DMS153 treated with DMSO at 0.1 percent for 48 hours (cell line): ENCODE measurements at regions not wholly inside any gene's neighbourhood (a gene's known extent, or its start where the extent isn't known, plus 50 kb on each side); places are given as distances from the start of the nearest gene placed in this dataset.
"Not testable (repeated sequence)": the region's sequence is repeated elsewhere in the genome, so short reads cannot be mapped to it uniquely, and the experiment has no call there.

Experiments used
- DNase-seq: peaks from one replicate; lab custom pipeline; 2025; ENCODE audit not compliant: unreplicated experiment; lab: John Stamatoyannopoulos, UW

DNA sequence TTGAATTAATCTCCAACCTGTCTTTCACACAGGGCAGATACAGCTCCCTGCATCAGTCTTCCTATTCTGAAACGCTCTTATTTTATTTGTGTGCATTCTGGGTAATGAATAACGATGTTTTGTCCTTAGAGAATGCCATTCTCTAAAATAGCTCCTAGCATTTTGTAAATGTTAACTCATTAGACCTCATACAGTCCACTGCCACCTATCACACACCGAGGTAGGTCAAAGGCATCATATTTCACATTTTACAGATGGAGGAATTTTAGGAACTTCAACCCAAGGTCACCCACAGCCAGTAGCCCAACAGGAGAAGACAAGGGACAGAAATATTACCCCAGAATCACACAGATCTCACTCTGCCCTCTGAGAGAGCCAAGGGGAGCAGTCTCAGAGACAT, 455.4 kb upstream of the GYPC start:
- no peak for DNase-seq

DNA sequence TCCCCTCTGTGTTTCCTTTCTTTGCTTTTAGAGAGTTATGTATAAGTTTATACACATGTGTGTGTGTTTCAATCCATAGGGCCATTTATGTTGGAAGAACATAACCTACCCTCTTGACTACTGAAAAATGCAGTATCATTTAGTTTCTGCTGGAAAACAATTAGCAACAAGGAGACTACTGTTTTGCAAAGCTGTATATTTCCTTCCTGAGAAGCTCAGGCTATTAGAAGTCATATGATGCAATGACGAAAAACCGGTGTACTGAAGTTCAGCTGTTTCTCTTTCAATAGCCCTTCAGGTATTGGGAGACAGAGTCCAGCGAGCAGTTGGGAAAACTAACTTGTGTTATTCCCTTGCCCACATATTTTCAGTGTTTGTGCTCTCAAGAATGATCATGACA, 447.7 kb upstream of the GYPC start:
- DNase-seq, result no peak

DNA sequence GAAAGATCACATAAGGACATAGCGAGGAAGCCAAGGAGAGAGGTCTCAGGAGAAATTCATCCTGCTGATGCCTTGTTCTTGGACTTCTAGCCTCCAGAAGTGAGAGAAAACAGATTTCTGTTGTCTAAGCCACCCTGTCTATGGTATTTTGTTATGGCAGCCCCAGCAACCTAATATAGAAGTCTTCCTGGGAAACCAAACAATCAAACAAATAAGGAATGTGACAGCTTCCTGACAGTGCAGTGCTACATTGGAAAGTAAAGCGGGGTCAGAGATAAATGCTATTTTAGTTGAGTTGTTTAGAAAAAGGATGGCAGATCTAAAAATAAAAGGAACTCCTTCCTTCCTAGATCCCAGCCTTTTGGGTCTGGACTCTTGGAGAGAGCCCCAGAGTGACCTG, 443.2 kb upstream of the GYPC start:
- no peak for DNase-seq

DNA sequence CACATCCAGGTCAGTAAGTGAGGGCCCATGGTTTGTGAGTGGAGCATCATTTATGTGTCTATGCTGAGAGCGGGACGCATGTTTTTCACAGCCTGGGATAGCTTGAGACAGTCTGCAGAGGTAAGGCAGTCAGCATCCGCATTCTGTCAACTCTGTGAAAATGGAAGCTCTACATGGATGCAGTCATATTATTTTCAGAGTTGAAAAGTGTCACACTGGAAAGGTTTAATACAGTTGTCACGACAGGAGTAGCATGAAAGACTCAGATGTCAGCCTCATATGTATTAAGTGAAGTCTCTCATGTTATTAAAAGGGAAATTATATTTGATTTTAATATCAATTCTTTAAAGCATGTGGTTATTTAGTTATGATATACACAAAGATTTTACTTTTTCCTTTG, 436.9 kb upstream of the GYPC start:
- no peak for DNase-seq

DNA sequence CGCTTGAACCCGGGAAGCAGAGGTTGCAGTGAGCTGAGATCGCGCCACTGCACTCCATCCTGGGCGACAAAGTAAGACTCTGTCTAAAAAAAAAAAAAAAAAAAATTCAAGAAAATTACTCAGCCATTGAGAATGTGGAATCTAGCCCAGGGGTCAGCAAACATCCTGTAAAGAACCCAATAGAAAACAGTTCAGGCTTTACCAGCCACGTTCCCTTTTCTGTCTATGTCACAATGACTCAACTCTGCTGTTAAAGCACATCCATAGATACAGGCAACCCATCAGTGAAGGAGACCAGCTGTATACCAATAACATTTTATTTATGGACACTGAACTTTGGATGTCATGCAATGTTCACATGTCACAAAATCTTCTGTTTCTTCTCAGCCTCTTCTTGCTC, 435.6 kb upstream of the GYPC start:
- DNase-seq, result no peak

DNA sequence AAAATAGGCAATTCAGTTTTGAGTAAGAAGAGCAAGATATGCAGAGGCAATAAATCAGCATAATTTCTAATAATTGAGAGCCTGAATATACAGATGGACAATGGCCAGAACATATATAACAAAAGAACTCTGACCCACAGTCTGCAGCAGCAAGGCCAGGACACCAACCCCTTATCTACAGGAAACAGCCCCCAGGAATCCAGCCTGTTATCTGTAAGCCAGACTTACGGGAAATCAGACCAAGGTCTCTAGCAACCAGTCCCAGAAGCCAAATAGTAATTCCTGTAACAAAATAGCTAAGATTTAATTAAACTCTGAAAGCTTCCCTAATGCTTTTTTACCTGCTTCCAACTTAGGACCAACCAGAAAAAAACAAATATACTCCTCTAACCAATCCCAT, 434.5 kb upstream of the GYPC start:
- DNase-seq, result no peak

DNA sequence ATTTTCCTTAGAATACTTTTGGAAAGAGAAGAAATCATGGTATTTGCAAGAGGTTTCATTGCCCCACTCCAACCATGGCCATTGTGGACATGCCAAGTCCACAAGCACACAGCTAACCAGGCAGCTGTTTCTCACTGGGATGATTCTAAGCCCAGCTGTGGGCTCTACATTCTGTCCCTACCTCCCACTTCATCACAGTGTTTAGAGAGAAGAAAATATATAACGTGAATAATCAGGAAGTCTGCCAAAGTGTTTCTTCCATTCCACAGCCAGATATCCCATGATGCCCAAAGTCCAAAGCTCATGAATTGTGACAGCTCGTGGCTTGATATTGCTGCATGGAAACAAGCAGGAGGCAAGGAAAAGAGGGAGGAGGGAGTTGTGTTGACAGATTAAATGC, 433.7 kb upstream of the GYPC start:
- DNase-seq, result no peak

DNA sequence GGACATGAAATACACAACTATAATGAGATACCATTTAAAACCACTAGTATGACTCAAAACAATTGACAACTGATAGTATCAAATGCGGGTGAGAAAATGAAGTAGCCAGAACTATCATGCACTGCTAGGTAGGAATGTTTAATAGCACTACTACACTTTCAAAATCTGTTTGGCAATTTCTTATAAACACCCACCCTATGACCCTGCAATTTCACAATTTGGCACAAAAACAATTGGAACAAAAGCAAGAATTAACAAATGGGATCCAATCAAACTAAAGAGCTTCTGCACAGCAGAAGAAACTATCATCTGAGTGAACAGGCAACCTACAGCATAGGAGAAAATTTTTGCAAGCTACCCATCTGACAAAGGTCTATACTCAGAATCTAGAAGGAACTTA, 431.2 kb upstream of the GYPC start:
- DNase-seq, result no peak

DNA sequence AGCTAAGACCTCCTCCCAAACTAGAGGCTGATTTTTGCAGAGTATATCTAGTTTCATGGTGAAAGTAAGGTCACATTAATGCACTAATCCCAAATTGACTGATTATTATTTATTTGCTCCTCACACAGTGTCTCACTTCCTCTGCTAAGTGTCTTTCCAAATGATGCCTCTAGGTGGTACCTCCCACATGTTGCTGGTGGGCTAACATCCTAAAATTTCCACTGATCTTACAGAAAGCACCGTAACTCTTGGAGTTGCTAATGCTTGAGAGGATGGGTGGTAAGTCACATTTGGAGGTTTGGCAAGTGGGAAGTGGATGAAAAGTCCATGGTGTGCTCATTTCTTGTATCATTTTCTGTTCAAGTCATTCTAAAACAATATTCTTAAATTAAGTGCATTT, 428.7 kb upstream of the GYPC start:
- no peak for DNase-seq

DNA sequence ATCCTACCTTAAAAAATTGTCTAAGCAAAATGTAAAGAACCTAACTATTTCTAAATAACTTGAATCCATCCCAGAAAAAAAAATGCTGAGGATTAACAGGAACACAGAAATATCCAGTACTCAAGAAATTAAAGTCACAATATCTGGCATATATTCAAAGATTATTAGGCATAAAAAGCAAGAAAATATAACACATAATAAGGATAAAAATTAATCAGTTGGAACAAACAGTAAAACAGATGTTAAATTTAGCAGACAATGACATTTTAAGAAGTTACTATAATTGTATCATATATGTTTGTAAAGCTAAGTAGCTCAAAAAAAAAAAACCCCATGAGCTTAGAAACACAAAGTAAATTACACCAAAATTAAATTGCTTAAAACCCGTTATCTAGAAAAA, 427.4 kb upstream of the GYPC start:
- no peak for DNase-seq

DNA sequence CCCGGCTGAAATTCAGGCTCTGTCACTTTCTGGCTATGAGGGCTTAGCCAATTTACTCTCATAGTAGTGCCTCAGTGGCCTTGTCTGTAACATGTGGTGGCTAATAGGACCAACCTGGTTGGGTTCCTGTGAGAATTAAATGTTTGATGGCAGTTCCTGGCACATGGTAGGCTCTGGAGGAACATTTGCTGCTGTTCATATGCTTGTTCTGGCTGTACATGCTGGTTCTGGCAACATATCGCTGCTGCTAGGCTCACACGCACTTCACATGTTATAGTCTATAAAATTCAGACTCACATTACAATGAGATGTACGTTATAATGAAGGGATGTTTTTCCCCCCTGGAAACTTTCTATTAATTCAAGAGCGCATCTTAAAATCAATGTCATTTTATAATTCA, 417.7 kb upstream of the GYPC start:
- no peak for DNase-seq

DNA sequence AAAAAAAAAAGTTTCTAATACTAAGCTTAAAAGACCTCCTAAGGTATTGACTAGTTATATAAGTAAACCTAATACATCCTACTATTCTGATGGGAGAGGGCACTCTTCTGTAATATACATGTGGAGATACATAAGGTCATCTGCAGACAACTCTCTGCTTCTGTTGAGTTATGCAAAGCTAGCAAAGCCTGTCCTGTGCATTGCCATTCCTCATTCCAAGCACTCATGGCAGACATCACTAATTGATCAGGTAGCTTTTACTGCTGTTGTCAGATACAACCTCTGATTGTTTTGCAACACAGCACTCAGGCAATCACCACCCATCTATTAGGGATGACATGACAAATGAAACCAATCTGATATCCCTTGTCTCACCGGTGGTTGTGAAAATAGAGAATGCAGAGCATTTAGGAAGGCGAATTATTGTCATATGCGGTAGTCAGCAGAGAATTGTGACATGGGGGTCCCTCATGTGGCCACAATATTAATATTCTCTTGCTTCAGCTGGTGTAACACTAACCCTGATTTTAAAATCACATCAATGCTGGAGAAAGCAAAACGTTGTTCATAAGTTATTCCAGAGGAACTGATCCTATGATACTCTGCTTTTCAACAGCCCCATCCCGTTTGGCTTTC, 416.5 kb upstream of the GYPC start:
- DNase-seq, result no peak

DNA sequence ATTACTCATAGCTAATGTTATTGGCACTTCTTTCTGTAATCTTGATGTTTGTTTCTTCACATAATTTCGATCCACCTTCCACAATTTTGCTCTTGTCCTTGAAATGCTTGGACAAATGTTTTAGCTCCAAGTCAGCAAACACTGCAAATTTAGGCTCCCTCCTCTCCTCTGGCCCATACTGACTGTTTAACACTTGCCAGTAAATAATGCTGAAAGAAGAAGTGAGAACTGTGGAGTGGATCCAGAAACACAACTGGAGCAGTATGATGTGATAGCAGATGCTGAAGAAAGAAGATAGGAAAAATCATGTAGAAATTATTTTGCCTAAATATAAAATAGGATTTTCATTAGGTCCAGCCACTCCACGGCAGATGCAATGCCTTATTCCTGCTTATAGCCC, 415.0 kb upstream of the GYPC start:
- DNase-seq, result no peak

DNA sequence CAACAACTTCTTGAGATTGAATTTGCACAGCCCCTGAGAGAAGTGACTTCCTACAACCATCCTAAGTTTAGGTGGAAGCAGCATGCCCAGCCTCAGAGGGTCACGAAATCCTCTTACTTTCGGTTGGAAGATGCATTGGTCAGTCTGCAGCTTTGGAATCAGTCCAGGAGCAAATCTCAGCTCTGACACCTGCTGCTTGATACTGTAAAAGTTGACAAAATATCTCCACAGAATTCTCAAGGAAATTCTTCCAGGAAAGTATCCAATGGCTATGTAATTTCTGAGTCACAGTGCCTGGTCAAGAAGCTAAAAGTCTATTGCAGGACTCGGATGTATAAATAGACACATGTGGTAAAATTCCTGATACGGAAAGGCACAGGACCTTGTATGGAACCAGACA, 414.5 kb upstream of the GYPC start:
- DNase-seq, result no peak

DNA sequence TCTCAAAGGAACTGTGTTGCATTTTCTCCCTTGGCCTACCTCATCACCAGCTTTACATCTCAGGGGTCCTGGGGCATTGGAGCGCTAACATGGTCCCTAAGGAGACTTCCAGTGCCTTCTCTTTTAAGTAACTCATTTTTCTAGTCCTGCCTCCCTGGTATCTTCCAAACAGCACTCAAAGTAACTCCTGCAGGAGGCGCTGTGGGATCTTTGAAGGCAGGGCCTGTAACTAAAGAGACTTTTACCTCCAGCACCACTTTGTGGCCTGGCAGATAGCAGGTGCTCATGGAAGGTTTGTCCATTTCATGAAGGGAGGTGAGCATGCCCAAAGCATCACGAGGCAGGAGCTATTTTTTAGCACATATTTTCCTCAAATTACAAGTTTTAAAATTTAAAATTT, 411.0 kb upstream of the GYPC start:
- peak; percentile 39 for DNase-seq

DNA sequence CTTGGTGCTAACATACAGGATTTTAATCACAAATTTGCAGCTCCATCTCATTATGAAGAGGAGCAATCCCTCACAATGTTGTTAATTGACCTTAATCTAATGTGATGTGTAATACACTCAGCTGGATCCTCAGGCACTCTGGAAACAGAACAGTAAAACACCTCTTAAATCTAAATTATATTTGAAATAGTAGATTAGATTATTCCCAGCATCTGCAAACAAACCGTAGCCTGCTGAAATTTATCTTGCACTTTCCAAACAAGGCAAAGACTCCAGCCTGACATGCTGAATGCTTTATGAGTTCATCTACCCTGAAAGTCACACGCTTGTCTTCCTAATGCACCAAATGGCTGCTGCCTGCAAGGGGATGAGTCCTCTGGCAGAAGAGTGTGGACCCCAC, 402.3 kb upstream of the GYPC start:
- DNase-seq, result no peak

DNA sequence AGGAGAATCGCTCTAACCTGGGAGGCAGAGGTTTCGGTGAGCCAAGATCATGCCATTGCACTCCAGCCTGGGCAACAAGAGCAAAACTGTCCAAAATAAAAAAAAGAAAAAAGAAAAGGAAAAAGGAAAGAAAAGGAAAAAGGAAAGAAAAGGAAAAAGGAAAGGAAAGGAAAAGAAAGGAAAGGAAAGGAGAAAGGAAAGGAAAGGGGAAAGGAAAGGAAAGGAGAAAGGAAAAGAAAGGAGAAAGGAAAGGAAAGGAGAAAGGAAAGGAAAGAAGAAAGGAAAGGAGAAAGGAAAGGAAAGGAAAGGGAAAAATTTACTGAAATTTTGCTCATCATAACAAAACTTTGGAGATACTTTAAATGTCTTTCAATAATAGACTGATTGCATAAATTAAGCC, 391.3 kb upstream of the GYPC start:
- no peak for DNase-seq

DNA sequence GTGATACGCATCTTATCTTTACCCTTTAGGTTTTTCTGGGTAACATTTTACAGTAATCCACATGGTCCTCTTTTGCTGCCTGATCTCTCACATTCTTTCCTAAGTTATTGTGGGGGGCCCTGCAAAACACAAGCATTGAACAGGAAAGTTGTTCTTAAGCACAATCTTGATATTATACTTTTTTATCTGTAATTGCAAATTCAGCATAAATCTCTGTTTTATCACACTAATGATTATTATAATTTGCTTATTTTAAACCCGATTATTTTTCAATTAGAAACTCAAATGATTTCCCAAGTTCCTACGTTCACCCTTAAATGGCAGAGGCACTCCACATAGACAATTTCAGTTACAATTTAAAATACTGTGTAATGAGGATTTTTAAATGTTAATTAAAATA, 386.0 kb upstream of the GYPC start:
- DNase-seq, result no peak

DNA sequence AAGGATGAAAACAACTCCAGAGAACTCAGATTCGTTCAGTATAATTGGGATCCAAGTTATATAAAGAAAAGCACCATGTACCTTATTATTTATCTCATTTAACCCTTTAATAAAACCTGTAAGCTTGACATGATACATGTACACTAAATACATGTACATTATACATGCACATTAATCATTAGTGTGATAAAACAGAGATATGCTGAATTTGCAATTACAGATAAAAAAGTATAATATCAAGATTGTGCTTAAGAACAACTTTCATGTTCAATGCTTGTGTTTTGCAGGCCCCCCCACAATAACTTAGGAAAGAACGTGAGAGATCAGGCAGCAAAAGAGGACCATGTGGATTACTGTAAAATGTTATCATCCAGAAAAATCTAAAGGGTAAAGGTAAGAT, 385.4 kb upstream of the GYPC start:
- no peak for DNase-seq

DNA sequence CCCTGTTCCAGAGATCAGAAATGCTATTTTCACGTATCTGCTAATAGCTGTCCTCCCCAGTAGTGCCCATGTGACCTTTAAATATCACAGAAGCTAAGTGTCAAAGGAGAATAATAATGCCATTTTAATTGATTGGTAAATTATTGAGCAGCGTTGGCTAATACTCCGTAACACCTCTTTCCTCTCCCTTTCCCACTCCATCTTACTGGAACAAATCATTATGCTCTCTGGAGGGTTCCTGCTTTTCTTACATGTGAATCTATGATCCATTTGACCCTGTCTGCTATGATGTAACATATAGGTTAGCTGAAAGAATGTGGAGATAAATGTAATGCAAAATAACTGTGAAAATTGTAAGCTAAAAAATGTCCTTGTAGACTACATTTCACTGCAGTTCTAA, 383.6 kb upstream of the GYPC start:
- DNase-seq, result no peak

DNA sequence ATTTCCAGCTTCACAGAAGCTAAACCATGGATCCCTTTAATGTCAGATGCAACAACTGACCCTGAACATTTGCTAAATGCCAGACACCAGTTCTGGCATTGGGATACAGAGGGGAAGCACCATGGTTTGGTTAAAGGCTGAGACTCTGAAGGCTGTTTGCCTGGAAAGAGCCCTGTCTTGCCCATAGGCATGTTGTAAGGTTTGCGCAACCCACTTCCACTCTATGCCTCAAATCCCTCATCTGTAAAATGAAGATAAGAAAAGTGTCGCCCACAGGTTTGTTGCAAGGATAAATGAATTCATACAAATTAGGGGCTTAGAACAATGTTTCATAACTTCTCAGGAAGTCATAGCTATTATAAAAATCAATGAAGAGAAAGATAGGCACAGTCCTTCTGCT, 380.9 kb upstream of the GYPC start:
- no peak for DNase-seq

DNA sequence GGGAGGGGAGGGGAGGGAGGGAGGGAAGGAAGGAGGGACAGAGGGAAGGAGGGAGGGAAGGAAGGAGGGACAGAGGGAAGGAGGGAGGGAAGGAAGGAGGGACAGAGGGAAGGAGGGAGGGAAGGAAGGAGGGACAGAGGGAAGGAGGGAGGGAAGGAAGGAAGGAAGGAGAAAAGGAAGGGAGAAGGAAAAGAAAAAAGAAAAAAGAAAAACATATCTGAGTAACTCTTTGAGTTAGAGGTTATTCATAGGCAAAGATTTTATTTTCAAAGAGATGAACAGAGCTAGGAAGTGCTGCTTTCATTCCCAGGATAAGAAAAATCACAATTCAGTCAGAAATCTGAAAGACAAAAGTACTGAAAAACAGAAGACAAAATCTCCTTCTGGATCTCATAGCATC, 379.7 kb upstream of the GYPC start:
- not testable (repeated sequence) for DNase-seq

DNA sequence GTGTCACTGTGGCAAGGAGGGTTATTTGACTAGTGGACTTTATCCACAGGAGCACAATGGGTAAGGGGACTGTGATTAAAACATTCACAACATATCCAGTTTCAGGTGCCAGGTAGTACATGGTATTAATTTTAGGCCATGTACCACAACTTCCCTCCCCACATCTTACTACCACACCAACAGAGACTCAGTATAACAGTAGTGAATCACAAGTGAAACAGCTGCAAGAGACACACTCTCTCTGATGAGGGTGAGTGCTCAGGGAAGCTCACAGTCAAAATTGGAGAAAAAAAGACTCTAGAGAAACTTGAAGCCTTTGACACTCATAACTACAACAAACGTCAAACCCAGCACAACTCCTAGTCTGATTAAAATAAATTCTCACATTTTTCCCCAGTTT, 367.6 kb upstream of the GYPC start:
- DNase-seq, result no peak

DNA sequence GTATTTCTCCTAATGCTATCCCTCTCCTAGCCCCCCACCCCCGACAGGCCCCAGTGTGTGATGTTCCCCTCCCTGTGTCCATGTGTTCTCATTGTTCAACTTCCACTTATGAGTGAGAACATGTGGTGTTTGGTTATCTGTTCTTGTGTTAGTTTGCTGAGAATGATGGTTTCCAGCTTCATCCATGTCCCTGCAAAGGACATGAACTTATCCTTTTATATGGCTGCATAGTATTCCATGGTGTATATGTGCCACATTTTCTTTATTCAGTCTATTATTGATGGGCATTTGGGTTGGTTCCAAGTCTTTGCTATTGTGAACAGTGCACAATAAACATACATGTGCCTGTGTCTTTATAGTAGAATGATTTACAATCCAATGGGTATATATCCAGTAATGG, 362.0 kb upstream of the GYPC start:
- DNase-seq, result not testable (repeated sequence)
